CD4-positive, alpha-beta T cell treated with Interleukin-4 for 4 hours (primary cell): ENCODE measurements at regions not wholly inside any gene's neighbourhood (a gene's known extent, or its start where the extent isn't known, plus 50 kb on each side); places are given as distances from the start of the nearest gene placed in this dataset.

ENCODE experiments used
- DNase-seq: peaks from one replicate; pipeline ENCODE4 v3.0.0-alpha.2; 2020

DNA sequence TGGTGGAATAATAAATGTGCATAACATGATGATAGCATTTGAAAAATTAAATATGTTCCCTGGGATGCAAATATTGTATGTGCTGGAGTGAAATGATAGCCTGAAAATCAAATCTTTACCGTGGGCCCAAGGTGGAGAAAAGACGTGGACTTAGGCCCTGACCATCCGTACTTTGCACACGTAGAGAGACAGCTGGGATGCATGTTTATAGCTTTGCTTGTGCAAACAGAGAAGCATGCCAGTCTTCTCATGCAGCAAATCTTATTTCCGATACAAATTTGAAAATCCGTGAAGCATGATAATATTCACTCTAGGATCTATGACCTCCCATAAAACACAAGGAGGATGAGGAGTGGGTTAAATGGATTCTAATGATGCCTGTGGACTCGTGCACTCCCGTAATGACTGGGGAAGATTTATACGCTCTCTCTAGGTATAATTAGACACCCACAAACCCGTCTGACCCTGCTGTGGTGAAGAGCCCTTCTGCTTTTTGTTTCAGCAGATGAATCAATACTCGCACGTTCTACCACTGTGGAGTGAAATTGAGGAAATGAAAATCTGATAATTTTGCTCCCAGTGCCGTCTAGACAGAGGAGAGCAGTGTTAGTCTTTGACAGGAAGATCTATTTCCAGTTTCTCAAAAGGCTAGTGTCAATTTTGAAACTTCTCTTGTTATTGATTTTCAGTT is 810.3 kb upstream of the SALL3 start:
- no peak for DNase-seq

DNA sequence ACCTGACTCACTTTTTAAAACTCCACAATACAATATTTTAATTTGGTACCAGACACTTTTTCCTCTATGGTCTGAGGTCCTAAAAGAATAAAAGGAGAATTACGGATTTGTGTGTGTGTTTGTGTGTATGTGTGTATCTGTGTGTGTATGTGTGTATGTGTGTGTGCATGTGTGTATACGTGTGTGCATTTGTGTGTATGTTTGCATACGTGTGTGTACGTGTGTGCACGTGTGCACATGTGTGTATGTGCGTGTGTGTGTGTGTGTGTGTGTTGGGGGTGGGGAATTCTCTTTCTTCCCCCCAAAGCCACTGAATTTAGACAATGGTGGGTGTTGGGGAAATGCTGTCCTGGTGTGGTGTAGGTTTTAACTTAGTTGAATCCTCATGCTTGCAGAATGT is 807.7 kb upstream of the SALL3 start:
- DNase-seq, result no peak

DNA sequence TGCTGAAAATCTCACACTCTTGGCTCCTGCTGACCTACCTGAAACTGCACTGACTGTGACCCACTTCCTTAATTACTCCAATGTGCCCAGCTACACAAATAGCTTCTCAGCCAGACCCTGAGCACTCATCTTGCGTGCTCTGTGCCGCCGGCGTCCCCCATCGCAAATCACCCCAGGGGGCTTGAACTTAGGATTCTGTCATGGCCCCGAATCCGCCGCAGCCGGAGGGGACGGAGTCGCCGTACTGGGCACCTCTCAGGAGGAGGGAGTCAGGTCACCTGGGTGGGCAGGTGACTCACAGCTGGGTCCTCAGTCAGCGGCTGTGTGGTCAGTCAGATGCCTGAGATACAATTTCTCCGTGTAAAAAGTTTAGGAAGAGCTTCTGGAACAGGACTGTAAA is 804.9 kb upstream of the SALL3 start:
- no peak for DNase-seq

DNA sequence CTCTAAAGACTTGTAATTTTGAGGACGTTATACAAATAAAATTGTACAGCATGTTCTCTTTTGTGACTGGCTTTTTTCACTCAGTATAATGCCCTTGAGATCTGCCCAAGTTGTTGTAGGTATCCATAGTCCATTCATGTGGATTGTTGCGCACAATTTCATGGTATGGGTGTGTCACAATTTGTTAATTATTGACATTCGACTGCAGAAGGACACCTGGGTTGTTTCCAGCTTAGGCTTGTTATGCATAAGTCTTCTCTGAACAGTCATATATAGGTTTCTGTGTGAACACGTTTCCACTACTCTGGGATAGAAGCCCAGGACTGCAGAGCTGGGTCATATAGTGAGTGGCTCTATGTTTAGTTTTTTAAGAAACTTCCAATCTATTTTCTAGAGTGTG is 800.8 kb upstream of the SALL3 start:
- DNase-seq, result no peak

DNA sequence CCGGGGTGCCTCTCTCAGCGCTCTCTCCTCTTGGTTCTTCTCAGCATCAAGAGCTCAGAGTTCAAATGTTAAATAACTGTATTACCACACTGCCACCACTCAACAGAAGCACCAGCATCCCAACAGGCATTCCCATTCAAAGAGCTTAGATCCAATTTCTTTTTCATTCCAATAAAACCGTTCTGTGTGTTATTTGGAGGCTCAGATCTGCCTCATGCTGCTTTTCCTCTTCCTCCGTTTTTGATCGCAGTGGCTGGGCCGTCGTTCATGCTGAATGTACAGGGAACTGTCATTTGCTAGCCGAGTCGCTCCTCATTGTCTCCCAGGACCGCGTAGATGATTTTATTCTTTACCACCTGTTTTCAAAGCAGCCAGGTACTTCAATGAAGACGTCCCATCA is 798.9 kb upstream of the SALL3 start:
- no peak for DNase-seq

DNA sequence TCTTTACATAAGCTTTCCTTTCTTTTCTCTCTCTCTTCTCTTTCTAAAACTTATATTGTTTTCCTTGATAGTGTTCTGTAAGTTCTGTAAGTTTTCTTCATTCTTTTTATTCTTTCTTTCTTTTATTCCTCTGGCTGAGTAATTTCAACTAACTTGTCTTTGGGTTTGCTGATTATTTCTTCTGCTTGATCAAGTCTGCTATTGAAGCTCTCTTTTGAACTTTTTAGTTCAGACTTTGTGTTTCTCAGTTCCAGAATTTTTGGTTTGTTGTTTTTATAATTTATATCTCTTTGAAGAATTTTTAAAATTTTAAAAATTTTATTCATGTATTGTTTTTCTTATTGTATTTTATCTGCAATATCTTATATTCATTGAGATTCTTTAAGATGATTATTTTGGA is 795.8 kb upstream of the SALL3 start:
- DNase-seq, result no peak

DNA sequence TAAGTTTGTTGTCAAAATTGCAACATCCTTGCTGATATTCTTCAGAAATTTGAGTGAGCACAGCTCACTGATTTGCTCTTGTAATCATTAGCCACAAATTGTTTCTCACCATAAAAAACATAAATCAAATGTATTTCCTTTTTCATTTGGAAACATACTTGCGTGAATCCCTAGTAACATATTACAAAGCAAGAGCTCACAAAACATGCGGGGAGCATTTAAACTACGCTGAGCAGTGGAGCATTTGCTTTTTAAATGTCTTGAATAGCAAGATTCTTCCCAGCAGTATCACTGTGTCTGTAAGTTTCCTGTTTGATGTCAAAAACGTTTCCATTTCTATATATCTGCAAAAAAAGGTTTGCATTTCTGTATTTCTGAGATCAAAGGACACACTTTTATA is 788.3 kb upstream of the SALL3 start:
- no peak for DNase-seq

DNA sequence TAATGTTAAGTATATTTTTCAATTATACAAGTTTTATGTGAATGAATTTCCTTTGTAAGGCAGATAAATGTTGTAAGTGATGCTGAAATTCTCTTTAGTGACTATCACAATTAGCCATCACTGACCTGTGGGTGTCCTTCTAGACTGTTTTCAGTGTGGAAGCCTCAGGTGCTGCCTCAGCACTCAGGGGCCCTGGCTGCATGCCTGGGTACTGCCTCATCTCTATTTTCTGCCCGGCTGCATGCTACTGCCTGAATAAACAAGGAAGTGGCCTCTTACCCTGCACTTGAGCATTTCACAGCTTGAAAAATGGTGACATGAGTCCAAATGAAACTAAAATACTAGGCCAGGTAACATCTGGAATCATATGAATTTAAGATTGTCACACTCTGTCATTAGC is 787.6 kb upstream of the SALL3 start:
- DNase-seq, result no peak

DNA sequence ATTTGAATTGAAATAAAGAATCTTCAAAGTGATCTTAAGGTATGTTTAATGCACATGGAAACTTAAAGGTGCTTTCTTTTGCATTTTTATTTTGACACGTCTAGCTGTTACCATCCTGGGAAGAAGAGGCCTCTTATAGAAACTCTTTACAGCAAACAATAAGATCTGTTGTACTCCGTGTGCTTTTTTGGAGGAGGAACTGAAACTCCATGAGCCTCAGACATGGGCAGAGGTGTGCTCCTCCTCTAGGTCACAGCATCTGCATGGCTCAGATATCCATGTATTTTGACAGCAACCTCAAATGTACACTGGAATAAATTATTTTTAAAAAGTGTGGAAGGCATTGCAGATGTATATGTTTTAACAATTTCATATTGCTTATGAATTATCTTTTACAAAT is 783.3 kb upstream of the SALL3 start:
- no peak for DNase-seq

DNA sequence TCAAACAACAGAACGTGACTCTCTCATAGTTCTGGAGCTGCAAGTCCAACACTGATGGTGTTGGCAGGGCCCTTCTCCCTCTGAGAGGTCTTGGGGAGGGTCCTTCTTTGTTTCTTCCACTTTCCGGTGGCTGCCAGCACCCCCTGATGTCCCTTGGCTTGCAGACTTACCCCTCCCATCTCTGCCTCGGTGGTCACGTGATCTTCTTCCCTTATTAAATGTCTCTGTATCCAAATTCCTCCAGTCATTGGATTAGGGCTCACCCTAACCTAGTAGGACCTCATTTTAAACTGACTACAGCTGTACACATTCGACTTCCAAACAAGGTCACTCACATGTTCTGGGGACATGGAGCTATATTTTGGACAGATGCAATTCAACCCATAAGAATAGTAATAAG is 780.6 kb upstream of the SALL3 start:
- no peak for DNase-seq

DNA sequence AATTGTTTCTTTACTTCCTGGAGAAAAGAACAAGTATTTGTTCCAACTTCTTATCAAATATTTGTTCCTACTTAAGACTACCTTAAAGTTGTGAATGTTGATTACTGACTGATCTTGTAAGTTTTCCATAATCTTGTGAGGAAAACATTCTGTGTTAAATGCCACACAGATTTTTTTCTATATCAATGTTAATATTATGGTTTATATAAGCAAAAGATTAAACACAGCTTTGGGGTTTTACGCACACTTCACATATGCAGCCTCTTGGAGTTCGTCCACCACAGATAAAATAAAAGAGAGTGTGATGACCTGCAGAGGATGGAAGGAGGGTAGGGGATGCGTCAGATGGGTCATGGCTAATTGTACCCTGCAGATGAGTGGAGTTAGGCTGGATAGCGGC is 780.0 kb upstream of the SALL3 start:
- DNase-seq, result no peak

DNA sequence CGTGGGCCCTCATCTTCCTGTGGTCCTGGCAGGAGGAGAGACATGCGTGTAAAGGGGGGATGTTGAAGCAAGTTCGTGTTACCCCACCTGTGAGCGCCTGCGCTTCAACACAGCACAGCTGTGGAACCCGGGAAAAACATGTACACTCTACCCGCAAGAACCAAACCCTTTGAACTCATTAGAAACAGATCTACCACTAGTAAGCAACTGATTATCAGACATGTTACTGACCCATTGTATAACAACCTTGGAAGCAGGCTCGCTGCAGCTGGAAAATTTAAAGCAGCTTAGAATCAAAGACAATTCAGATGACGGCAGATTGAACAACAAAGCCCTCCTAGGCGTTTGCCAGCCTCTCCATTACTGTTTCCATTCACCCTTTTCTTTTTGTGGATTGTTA is 771.7 kb upstream of the SALL3 start:
- DNase-seq, result no peak

DNA sequence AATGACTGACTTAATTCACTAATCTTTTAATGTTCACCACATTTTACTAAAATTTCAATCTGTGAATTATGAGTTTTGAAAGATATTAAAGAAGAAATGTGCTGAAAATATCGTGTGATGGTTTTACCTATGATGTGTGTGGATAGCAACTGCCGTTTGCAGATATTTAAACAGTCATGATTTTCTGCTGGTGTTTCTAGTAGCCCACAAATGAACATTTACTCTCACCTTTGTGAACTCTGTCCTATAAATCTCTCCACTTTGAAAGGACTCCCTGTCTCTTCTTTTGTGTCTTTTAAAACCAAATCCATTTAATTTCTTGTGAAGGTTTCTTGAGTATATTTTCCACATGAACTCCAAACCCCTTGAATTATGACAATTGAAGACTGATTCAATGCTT is 771.2 kb upstream of the SALL3 start:
- no peak for DNase-seq

DNA sequence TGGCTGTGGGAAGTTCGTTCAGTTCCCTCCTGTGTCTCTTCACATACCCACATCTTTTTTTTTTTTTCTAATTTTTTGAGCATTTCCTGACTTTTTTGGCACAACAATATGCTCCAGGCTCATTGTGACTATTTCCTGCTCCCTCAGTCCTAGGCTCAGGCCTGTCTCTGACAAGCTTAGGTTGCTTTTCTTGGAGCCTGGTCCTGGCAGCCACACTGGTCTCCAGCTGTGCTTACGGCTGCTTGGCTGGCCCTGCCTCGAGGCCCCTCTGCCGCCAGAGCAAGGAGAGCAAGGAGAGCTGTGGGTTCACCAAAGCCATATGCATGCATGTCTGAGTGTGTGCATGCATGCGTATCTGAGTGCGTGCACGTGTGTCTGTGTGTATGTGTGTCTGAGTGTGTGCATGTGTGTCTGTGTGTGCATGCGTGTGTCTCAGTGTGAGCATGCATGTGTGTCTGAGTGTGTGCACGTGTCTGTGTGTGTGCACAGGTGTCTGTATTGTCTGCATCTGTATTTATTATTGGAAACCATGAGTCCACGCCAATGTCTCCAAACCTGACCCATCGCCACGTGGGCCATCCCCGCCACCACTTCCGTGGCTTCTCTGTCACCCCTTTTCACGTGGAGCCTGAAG is 766.1 kb upstream of the SALL3 start:
- DNase-seq, result no peak

DNA sequence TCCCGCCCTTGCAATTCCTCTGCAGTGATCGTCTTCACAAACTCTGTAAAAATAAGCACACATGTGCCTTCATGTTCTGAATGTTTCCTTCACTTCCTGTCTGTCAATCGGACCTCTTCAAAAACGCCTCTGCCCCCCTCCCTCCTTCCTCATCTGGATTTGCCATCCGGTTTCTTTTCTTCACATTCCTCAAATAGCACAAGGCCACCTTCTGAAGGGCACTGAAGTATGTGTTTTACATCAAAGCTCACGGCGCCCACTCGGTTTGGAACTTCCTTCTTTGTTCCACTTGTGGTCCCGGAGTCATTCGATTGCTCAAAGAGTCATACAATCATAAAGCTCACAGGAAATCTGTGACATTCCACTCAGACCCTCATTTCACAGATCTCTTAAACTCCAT is 758.1 kb upstream of the SALL3 start:
- DNase-seq, result no peak

DNA sequence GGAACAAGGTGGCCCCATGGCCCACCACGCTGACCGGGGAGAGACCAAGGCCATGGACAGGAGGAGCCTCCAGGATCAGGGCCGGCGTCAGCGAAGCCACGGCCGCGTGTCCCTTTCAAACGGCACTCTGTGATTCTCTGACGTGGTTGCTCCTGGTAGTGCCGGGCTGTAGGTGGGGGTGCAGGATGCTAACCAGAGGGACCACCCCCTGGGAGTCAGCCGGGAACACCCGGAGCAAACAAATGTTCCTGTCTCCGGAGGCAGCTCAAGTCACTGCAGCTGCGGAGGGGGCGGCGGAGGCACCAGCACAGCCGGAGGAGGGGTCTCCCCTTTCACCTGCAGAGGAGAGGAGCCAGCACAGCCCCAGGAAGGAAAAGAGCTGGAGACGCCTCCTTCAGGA is 750.6 kb upstream of the SALL3 start:
- no peak for DNase-seq

DNA sequence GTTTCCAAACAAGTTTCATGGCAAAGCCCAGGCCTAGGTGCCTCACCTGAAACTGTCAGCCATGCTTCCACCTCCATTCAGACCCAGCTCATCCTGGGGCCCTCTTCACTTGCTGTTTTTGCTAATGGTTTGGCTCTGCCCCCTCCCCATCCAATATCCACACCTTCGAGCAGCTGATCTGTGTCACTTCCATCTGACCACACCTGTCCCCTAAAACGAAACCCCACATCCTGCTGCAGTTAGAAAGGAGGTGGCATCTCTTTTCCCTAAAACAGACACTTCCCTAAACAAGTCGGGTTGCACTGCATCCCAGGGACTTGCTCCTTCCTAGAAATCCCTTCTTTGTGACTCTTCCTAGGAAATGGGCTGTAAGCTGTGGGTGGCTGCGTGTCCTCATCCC is 748.7 kb upstream of the SALL3 start:
- no peak for DNase-seq

DNA sequence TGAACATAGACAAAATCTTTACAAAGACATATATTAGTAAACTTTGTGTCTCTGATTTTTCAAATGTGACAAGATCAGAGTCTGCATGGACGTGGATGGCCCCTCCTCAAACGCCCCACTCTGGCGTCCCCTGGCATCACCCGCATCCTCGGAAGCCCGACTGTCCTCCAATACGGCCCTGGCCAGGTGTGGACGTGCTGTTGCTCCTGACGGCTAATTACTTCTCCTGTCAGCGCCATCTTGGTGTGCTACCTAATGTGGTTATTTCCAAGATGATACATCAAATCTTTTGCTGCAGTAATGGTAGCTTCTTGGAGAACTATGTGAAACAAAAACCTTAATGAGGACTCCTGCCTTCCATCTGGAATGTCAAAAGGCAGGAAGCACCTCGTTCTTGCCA is 747.4 kb upstream of the SALL3 start:
- no peak for DNase-seq

DNA sequence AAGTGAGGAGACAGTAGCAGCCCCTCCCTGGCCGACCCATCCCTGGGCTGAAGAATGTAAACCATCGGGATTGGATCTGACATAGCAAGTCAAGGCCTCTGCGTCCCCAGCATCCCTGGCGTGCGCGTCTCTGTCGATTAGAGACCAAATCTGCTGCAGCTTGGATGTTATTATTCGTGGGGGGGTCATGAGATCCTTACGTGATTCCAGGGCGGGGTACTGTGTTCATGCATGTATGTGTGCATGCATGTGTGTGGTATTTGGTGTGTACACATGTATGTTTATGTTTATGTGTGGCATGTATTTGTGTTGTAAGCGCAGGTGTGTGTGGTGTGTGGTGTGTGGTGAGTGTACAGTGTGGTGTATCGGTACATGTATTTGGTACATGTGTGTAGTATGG is 741.8 kb upstream of the SALL3 start:
- DNase-seq, result no peak

DNA sequence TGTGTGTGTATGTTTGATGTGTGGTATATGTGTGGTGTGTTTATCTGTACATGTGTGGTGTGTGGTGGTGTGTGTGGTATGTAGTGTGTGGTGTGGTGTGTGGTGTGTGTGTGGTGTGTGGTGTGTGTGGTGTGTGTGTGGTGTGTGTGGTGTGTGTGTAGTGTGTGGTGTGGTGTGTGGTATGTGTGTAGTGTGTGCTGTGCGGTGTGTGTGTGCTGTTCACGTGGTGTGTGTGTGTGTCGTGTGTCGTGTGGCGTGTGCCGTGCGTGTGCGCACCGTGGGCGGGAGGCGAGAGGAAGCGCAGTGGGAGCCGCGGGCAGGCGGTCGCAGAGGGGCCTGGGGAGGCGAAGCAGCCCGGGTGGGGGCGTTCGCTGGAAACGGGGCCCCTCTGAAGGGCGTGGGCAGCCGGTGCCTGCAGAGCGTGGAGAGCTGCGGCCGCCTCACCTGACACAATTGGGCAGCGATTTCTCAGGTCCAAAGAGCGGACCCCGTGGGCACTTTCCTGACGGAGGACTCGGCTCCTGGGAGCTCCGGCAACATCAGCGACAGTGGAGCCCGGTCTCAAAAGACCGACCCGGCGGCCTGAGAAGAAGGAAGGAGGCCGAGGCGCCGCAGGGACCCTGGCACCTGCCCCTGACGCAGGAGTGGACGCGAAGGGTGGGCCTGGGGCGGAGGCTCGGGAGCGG is 741.1 kb upstream of the SALL3 start:
- no peak for DNase-seq

DNA sequence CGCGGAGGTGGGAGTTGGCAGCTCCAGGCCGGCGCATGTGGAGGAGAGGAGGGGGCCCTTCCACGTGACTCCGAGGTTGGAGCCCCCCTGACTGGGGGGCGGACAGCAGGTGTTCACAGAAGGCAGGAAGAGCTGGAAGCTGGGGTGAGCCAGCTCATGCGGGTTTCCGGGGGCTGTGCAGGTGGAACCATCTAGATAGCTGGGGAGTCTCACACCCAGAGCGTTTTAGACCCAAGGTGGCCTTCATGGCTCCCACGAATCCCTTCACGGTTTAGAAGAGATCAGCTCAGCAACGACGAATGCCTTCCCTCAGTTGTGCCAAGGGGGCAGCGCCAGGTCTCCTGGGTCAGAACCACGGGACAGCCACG is 740.5 kb upstream of the SALL3 start:
- no peak for DNase-seq

DNA sequence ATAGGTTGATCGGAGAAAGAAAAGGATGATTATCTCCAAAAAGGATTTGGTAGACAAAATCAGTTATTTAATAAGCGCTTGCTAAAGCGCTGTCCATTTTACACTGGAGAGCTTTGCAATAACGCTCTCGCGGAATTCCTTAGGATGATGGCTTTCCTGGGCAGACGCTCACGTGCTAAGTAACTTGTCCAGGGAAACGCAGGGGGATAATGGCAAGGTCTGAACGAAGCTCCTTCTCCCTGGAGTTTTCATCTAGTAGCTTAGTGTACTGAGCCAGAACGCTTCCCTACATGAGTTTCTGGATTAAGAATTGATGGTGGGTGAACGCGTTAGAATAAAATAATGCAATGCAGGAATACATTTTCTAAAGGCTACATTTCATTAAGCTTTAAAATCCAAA is 739.5 kb upstream of the SALL3 start:
- no peak for DNase-seq

DNA sequence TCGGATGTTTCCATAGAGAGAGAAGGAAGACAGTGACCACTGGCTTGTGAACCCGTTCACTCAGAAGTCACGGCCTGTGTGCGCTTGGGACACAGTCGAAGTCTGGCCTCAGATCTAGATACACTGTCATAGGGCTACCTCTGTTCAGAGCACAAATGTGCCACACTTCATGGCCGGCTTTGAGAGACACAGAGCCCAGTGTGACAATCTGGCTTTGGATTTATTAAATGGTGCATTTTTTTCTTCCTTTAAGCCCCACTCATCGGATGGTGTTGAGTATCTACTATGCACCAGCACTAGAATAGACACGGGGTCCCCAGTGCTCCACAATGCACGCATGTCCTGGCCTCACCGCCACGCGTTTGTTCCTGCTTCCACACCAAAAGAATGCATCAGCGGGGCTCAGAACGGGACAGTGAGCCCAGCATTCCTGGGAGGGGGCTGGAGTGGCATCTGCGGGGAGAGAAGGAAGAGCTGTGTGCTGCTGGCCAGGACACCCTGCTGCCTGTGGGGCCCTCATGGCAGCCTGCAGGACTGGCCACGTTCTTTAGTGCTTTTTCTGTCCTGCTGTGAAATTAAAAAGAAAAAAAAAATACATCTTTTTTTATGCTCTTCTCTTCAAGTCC is 738.9 kb upstream of the SALL3 start:
- DNase-seq, result no peak

DNA sequence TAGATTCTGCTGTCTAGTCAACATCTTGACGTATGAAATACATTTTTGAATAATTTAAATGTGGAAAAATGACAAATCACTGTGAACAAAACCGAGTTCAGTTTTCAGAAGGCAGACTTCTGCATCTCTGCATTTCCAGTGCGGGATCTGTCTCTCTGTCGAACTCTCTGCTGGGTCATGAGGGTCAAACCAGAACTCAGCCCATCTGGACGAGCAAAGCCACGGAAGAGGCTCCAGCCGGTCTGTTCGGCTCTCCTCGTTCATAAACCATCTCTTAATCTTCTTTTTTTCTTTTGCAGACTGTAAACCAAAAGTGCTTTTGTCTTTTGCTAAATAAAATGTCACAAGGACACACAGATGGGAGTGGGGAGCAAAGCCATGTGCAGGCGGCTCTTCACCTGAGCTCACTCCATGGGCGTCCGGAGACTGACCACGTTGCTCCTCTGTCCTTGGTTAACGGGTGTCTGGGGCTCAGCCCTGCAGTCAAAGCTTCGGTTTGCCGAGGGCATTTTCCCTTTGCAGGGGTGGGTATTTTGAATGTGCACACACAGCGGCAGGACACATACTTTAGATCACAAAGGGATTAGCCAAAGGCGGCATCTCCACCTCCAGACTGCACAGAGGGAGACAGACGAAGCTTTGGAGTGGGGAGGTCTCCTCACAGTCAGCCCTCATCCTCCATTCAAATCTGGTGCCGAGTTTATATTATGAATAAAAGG is 737.9 kb upstream of the SALL3 start:
- DNase-seq, result no peak
